Left lung (tissue), 4 donors: ENCODE measurements at regions not wholly inside any gene's neighbourhood (a gene's known extent, or its start where the extent isn't known, plus 50 kb on each side); places are given as distances from the start of the nearest gene placed in this dataset.

Experiments used
- ATAC-seq: fragments of 200-7000 bp; cut with Tn5 transposase; one replicate; pipeline ENCODE4 v1.9.1; 2020; ENCODE audit warnings: moderate library complexity
- DNase-seq, 4 donors: peaks; one replicate each; pipeline ENCODE4 v3.0.0-alpha.2; 2013 to 2020
- H3K27ac ChIP-seq, 2 donors: fragments of 200-600 bp; sonication (generic) in 1 of 2; one replicate each; pipeline versions ENCODE4 v1.5.0 to v1.8.0; 2020 to 2021
- H3K27me3 ChIP-seq, 2 donors: fragments of 200-600 bp; sonication (generic) in 1 of 2; one replicate each; pipeline versions ENCODE4 v1.5.0 to v1.8.0; 2020 to 2021
- H3K36me3 ChIP-seq, 2 donors: fragments of 200-600 bp; sonication (generic) in 1 of 2; one replicate each; pipeline versions ENCODE4 v1.5.0 to v1.8.0; 2020 to 2021
- H3K4me1 ChIP-seq, 2 donors: fragments of 200-600 bp; one replicate each; pipeline ENCODE4 v1.8.0; 2021
- H3K4me3 ChIP-seq, 2 donors: fragments of 200-600 bp; sonication (generic) in 1 of 2; one replicate each; pipeline versions ENCODE4 v1.5.0 to v1.8.0; 2020 to 2021; ENCODE audit warnings: mild to moderate bottlenecking in 1 of 2
- H3K9me3 ChIP-seq, 2 donors: fragments of 200-600 bp; sonication (generic) in 1 of 2; one replicate each; pipeline versions ENCODE4 v1.5.0 to v1.8.0; 2020 to 2021
- CTCF ChIP-seq, 2 donors: fragments of 200-600 bp; sonication (generic) in 1 of 2; IDR thresholded peaks; one replicate each; pipeline versions ENCODE4 v1.5.0 to v1.8.0; 2021; ENCODE audit warnings: antibody characterized with exemption in 2 of 2
- intact Hi-C, 2 donors: fragments of 100-400 bp; cut with DNase I; formaldehyde crosslinking; loops; one replicate each; pipeline versions ENCODE4 v1.11.2 to v1.14.2; 2022
- donor health status: DM: no; HTN: yes; CAD: no.
- donor health status: DM: no; HTN: no; CAD: no.

DNA sequence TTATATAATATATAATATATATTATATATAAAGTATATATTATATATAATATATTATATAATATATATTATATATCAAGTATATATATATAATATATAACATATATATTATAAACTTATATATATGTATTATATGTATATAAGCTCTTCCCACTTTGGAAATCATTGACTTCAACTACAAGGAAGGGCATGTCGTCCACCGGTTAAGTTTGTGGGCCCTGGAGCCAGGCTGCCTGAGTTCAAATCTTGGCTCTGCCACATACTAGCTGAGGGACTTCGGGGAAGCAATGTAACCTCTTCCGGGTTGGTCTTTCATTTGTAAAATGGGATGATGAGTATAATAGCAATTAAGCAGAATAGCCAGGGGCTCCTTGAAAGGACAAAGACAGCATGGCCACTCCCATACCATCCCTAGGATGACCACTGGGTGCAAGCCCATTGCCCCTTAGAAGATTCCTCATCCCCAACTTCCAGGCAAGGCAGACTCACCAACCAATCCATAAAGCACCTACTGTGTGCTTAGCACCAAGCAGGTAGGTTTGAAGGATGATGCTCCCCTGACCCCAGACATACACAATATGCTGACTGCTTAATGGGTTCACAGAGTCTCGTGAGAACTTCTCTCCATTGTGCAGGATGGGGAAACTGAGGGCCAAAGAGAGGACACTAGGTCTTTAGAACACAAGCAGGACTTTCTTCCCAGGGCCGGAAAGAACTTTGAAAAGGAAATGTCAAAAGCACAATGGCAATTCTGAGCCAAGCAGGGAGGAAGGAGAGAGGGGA lies 163.2 kb downstream of the MRPL14 start:
- Histone ChIP-seq H3K27me3 (no peaks in the 10 kb centered on the region), H3K36me3 (no peaks in the 10 kb centered on the region), H3K4me3 (no peak overlapping the region), H3K4me1 (no peaks in the 10 kb centered on the region), H3K9me3 (no peaks in the 10 kb centered on the region), H3K27ac (no peak overlapping the region)
- ATAC-seq (no peak), DNase-seq (no peak)
- TF ChIP-seq CTCF (IDR thresholded peaks at IDR 0.05), result no peak
- intact Hi-C loops, result no loop called here

GRCh38 chr6:43963203-43963602 lies 164.0 kb downstream of the MRPL14 start:
- ATAC-seq (no peak), DNase-seq (no peak)
- no peak for TF ChIP-seq CTCF (IDR thresholded peaks at IDR 0.05)
- intact Hi-C loops, result no loop called here
- Histone ChIP-seq H3K36me3 (no peaks in the 10 kb centered on the region), H3K4me3 (no peak overlapping the region), H3K4me1 (no peaks in the 10 kb centered on the region), H3K27me3 (no peaks in the 10 kb centered on the region), H3K9me3 (no peaks in the 10 kb centered on the region), H3K27ac (no peak overlapping the region)

DNA sequence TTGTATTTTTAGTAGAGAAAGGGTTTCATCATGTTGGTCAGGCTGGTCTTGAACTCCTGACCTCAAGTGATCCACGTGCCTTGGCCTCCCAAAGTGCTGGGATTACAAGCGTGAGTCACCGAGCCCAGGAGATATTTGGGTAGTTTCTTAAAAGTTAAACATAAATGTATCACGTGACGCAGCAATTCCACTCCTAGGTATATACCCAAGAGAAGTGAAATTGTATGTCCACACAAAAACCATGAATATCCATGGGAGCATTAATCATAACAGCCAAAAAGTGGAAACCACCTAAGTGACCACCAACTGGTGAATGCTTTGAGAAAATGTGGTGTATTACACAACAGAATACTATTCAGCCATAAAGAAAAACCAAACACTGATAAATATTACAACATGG lies 164.8 kb downstream of the MRPL14 start:
- Histone ChIP-seq H3K9me3 (no peaks in the 10 kb centered on the region), H3K4me3 (no peak overlapping the region), H3K4me1 (no peaks in the 10 kb centered on the region), H3K36me3 (no peaks in the 10 kb centered on the region), H3K27me3 (no peaks in the 10 kb centered on the region), H3K27ac (no peak overlapping the region)
- no peak for TF ChIP-seq CTCF (IDR thresholded peaks at IDR 0.05)
- ATAC-seq (no peak), DNase-seq (no peak)
- intact Hi-C loops, result no loop called here

GRCh38 chr6:43957273-43957672 lies 170.0 kb downstream of the MRPL14 start:
- DNase-seq, result no peak
- peaks cover 0 to 5% of the 10 kb centered on the region in 2 donors for H3K9me3 ChIP-seq
- no peak for ATAC-seq
- intact Hi-C loops, result no loop called here
- H3K36me3 ChIP-seq, result no peaks in the 10 kb centered on the region
- H3K4me3 ChIP-seq, result no peak overlapping the region
- H3K4me1 ChIP-seq, result no peaks in the 10 kb centered on the region
- H3K27me3 ChIP-seq, result peaks cover 0 to 6% of the 10 kb centered on the region in 2 donors
- no peak overlapping the region for H3K27ac ChIP-seq
- TF ChIP-seq CTCF (IDR thresholded peaks at IDR 0.05), result no peak

DNA sequence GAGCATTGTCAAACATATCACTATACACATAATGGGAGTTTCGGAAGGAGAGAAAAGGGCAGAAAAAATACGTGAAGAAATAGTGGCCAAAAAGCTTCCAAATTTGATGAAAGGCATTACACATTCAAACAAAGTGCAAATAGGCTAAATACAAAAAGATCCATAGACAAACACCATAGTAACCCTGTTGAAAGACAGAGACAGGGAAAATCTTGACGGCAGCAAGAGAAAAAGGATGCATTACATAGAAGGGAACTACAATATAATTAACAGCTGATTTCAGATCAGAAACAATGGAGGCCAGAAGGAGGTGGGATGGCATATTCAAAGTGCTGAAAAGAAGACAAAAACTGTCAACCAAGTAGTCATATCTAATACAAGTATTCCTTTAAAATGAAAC lies 170.8 kb downstream of the MRPL14 start:
- H3K4me3 ChIP-seq, result no peak overlapping the region
- ATAC-seq, result no peak

More for the DNA sequence above, 170.8 kb downstream of the MRPL14 start:
- no peak for TF ChIP-seq CTCF (IDR thresholded peaks at IDR 0.05)
- Histone ChIP-seq H3K9me3 (peaks cover 0 to 5% of the 10 kb centered on the region in 2 donors), H3K27ac (no peak overlapping the region), H3K4me1 (no peaks in the 10 kb centered on the region), H3K27me3 (peaks cover 0 to 6% of the 10 kb centered on the region in 2 donors), H3K36me3 (no peaks in the 10 kb centered on the region)
- intact Hi-C loops, result no loop called here
- no peak for DNase-seq
